HepG2 (cell line): ENCODE measurements at regions not wholly inside any gene's neighbourhood (a gene's known extent, or its start where the extent isn't known, plus 50 kb on each side); places are given as distances from the start of the nearest gene placed in this dataset.

Source experiments
- ATAC-seq: fragments of 200-7000 bp; cut with Tn5 transposase; 3 replicates; pipeline ENCODE4 v1.9.1; 2020; ENCODE audit warnings: mild to moderate bottlenecking, moderate library complexity
- BruUV-seq: library from RNA; stranded (reverse); fragments of 400-500 nt; replicated peaks from 2 replicates; lab custom pipeline; 2021; lab: Mats Ljungman, UMichigan
- CTCF ChIA-PET: fragments of 300-600 bp; formaldehyde crosslinking; extraction: SDS; loops from one replicate; lab custom pipeline; 2021; ENCODE audit warnings: low total read pairs, inconsistent platforms, low intra/inter-chr PET ratio; lab: Yijun Ruan, JAX
- POLR2A ChIA-PET: fragments of 350-600 bp; sonication (Branson Sonifier 250); formaldehyde crosslinking; loops from one replicate; lab custom pipeline; 2020; ENCODE audit warnings: antibody characterized with exemption, inconsistent platforms; lab: Yijun Ruan, JAX
- DNase-seq: peaks from one replicate; pipeline ENCODE4 v3.0.0-alpha.2; 2015; ENCODE audit warnings: low spot score
- FAIRE-seq: peaks from 3 replicates; lab custom pipeline; 2011; peaks lifted over from hg19 to GRCh38; lab: Jason Lieb, UNC
- H2AFZ ChIP-seq: one replicate; pipeline ENCODE4 v1.6.1; 2011; ENCODE audit warnings: low read length, inconsistent platforms
- H3K27ac ChIP-seq: fragments of 300-600 bp; 3 replicates; pipeline ENCODE4 v1.8.0; 2011; ENCODE audit warnings: mixed run types, mild to moderate bottlenecking, mixed read lengths, low read length, inconsistent platforms; ENCODE audit not compliant: insufficient read depth; ENCODE audit errors: extremely low read length
- H3K27me3 ChIP-seq, 2 experiments: fragments of 200-600 bp in 1 of 2; 2 replicates in 1 of 2; 3 replicates in 1 of 2; pipeline versions ENCODE4 v1.6.0 to v1.8.0; 2011; ENCODE audit warnings: low read length in 2 of 2, mild to moderate bottlenecking in 2 of 2, moderate library complexity in 2 of 2, inconsistent platforms in 1 of 2; ENCODE audit not compliant: insufficient read depth in 2 of 2, control insufficient read depth in 1 of 2
- H3K36me3 ChIP-seq, 2 experiments: fragments of 200-600 bp in 1 of 2; replicated peaks in 1 of 2; 2 replicates in 1 of 2; 3 replicates in 1 of 2; pipeline versions ENCODE4 v1.5.1 to v1.8.0; 2011; ENCODE audit warnings: low read length in 2 of 2, inconsistent platforms in 1 of 2; ENCODE audit not compliant: insufficient read depth in 2 of 2, control insufficient read depth in 1 of 2
- H3K4me1 ChIP-seq: 2 replicates; pipeline ENCODE4 v1.5.1; 2012; ENCODE audit warnings: low read length, inconsistent platforms; ENCODE audit not compliant: insufficient read depth
- H3K4me2 ChIP-seq: 2 replicates; pipeline ENCODE4 v1.6.0; 2011; ENCODE audit warnings: low read depth, low read length, inconsistent platforms
- H3K4me3 ChIP-seq, 3 experiments: fragments of 200-600 bp in 1 of 3; sonication (generic), shearing (Covaris generic) in 1 of 3; replicated peaks in 1 of 3; 2 replicates each; pipeline ENCODE4 v1.5.1; 2011 to 2016; ENCODE audit warnings: low read length in 3 of 3, inconsistent platforms in 2 of 3, low read depth in 2 of 3, mild to moderate bottlenecking in 2 of 3, control low read depth in 1 of 3, mixed read lengths in 1 of 3; ENCODE audit not compliant: insufficient read depth in 1 of 3
- H3K79me2 ChIP-seq: one replicate; pipeline ENCODE4 v1.6.1; 2011; ENCODE audit warnings: low read length, inconsistent platforms; ENCODE audit not compliant: insufficient read depth
- H3K9ac ChIP-seq: 2 replicates; pipeline ENCODE4 v1.6.0; 2011; ENCODE audit warnings: mild to moderate bottlenecking, low read depth, low read length, inconsistent platforms; ENCODE audit not compliant: insufficient read depth
- H3K9me3 ChIP-seq: 2 replicates; pipeline ENCODE4 v1.5.1; 2012; ENCODE audit warnings: mild to moderate bottlenecking, low read length
- H4K20me1 ChIP-seq: 2 replicates; pipeline ENCODE4 v1.6.0; 2011; ENCODE audit warnings: inconsistent platforms, mild to moderate bottlenecking, low read length, moderate library complexity; ENCODE audit not compliant: insufficient read depth
- ESRRA ChIP-seq: sonication (generic); formaldehyde crosslinking; IDR thresholded peaks from 2 replicates; pipeline ENCODE4 v1.5.1; 2020; ENCODE audit warnings: mild to moderate bottlenecking, low read depth, missing genetic modification reagents
- RARA ChIP-seq: IDR thresholded peaks from 2 replicates; pipeline ENCODE4 v1.6.1; 2016; ENCODE audit warnings: missing genetic modification reagents, missing compliant biosample characterization
- SNRNP70 ChIP-seq: fragments of 200-400 bp; formaldehyde crosslinking; IDR thresholded peaks from 2 replicates; pipeline ENCODE4 v1.6.1; 2017; ENCODE audit warnings: mild to moderate bottlenecking, low read depth, low read length, moderate library complexity
- ZMAT3 ChIP-seq: sonication (generic); formaldehyde crosslinking; conservative IDR thresholded peaks from 2 replicates; pipeline ENCODE4 v1.7.0; 2021; ENCODE audit warnings: missing genetic modification reagents
- ZMYM4 ChIP-seq: sonication (generic); formaldehyde crosslinking; IDR thresholded peaks from 2 replicates; pipeline ENCODE4 v1.8.1; 2023; ENCODE audit warnings: mild to moderate bottlenecking, missing genetic modification reagents
- ZNF205 ChIP-seq: IDR thresholded peaks from 2 replicates; pipeline ENCODE4 v1.6.1; 2018; ENCODE audit warnings: missing biosample characterization, missing genetic modification reagents
- ZNF569 ChIP-seq: sonication (generic); formaldehyde crosslinking; IDR thresholded peaks from 2 replicates; pipeline ENCODE4 v1.5.0; 2020; ENCODE audit warnings: mild to moderate bottlenecking, missing genetic modification reagents, moderate library complexity, borderline replicate concordance
- WGBS: methylation state at CpG from one replicate; pipeline ENCODE4 v1.1.6; 2017; ENCODE audit warnings: low lambda C conversion rate; 5-methylcytosine and 5-hydroxymethylcytosine counted together
- in situ Hi-C: cut with HindIII; loops from 2 replicates; pipeline ENCODE4 v1.10.0; 2017; ENCODE audit warnings: low pct_unique_long_range_greater_than_20kb; ENCODE audit not compliant: extremely low pct_ligation_motif_present
- intact Hi-C: fragments of 100-400 bp; cut with micrococcal nuclease; formaldehyde crosslinking; loops from one replicate; pipeline ENCODE4 v1.10.0; 2022; ENCODE audit not compliant: unreplicated experiment
- TF ChIP-seq, protein P1 (sequence below): sonication (generic); formaldehyde crosslinking; IDR thresholded peaks from 2 replicates; pipeline ENCODE4 v1.4.0; 2020; ENCODE audit warnings: missing genetic modification reagents, borderline replicate concordance

DNA sequence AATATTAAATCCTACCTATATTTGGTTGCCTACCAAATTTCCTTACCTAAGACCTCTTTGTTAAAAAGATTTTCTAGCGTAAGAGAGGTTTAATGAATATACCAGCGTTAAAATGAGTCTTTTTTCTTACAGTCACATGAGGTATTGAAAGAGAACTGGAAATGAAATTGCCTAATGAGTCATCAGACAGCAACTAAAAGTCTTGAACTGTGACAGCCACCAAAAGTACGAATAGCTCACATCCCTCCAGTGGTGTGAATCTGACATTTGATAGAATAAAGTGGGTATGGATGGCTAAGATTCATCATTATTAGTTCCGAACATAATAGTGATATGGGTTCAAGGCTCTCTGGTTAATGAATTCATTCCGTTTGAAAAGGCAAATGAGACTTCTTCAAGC, 1297.3 kb downstream of the AACS start:
- Histone ChIP-seq H2AFZ (no peak overlapping the region), H3K4me2 (no peak overlapping the region), H3K27me3 (no peaks in the 10 kb centered on the region), H3K36me3 (no peaks in the 10 kb centered on the region), H3K27ac (no peak overlapping the region), H3K4me1 (no peaks in the 10 kb centered on the region), H3K79me2 (no peaks in the 10 kb centered on the region), H3K9me3 (peaks cover 92% of the 10 kb centered on the region), H3K4me3 (no peak overlapping the region), H4K20me1 (no peaks in the 10 kb centered on the region), H3K9ac (no peak overlapping the region)
- intact Hi-C loops: no loop called here
- FAIRE-seq (no peak), ATAC-seq (no peak), DNase-seq (no peak)
- POLR2A ChIA-PET: no interaction called here
- no TSS peak for BruUV-seq
- WGBS: 10% methylated on average over 5 of the region's 5 CpGs
- CTCF ChIA-PET: no interaction called here
- in situ Hi-C loops: no loop called here
- no peak for TF ChIP-seq ESRRA (CRISPR knock-in tag)
- no peak for TF ChIP-seq RARA
- no peak for TF ChIP-seq SNRNP70
- TF ChIP-seq ZMYM4 (CRISPR knock-in tag): no peak
- TF ChIP-seq ZMAT3 (CRISPR knock-in tag): no peak
- no peak for TF ChIP-seq ZNF205
- no peak for TF ChIP-seq ZNF569
- TF ChIP-seq, protein P1, sequence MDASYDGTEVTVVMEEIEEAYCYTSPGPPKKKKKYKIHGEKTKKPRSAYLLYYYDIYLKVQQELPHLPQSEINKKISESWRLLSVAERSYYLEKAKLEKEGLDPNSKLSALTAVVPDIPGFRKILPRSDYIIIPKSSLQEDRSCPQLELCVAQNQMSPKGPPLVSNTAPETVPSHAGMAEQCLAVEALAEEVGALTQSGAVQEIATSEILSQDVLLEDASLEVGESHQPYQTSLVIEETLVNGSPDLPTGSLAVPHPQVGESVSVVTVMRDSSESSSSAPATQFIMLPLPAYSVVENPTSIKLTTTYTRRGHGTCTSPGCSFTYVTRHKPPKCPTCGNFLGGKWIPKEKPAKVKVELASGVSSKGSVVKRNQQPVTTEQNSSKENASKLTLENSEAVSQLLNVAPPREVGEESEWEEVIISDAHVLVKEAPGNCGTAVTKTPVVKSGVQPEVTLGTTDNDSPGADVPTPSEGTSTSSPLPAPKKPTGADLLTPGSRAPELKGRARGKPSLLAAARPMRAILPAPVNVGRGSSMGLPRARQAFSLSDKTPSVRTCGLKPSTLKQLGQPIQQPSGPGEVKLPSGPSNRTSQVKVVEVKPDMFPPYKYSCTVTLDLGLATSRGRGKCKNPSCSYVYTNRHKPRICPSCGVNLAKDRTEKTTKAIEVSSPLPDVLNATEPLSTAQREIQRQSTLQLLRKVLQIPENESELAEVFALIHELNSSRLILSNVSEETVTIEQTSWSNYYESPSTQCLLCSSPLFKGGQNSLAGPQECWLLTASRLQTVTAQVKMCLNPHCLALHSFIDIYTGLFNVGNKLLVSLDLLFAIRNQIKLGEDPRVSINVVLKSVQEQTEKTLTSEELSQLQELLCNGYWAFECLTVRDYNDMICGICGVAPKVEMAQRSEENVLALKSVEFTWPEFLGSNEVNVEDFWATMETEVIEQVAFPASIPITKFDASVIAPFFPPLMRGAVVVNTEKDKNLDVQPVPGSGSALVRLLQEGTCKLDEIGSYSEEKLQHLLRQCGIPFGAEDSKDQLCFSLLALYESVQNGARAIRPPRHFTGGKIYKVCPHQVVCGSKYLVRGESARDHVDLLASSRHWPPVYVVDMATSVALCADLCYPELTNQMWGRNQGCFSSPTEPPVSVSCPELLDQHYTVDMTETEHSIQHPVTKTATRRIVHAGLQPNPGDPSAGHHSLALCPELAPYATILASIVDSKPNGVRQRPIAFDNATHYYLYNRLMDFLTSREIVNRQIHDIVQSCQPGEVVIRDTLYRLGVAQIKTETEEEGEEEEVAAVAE (CRISPR knock-in tag): no peak
- TF ChIP-seq, all 625 proteins: peak for 0
